ENCODE measurements at regions not wholly inside any gene's neighbourhood (a gene's known extent, or its start where the extent isn't known, plus 50 kb on each side); places are given as distances from the start of the nearest gene placed in this dataset.

DNA sequence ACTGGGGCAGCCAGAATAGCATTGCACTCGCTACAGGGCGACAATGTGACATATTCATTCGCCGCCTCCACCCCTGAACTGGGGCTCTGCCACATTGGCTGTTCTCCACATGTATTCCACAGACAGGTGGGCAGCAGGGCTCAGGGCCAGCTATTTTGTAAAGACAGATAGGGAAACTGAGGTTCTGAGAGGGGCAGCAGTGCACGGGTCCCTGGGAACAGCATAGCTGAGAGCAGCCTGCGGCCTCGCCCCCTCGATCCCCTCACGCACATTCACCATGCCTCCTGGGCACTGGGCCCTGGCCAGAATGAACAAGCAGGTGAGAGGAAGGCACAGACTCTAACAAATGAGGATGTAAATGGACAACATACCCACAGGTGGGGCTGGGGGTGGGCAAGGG is 75.0 kb upstream of the SPATA12 start:
- no peak for DNase-seq (ENCODE audit: low spot score)

DNA sequence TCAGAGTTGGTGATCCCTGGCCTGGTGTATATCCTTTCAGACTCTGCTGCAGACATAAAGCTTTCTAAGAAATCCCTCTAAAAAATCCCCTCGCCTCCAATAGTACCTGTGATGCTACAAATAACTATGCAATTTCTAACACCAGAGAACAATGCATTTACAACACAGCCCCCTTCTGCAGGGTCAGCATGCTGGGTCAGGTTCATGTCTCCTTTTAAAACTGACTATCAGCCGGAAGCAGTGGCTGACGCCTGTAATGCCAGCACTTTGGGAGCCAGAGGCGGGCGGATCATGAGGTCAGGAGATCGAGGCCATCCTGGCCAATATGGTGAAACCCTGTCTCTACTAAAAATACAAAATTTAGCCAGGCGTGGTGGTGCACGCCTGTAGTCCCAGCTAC is 77.0 kb upstream of the SPATA12 start:
- no peak for DNase-seq (ENCODE audit: low spot score)

DNA sequence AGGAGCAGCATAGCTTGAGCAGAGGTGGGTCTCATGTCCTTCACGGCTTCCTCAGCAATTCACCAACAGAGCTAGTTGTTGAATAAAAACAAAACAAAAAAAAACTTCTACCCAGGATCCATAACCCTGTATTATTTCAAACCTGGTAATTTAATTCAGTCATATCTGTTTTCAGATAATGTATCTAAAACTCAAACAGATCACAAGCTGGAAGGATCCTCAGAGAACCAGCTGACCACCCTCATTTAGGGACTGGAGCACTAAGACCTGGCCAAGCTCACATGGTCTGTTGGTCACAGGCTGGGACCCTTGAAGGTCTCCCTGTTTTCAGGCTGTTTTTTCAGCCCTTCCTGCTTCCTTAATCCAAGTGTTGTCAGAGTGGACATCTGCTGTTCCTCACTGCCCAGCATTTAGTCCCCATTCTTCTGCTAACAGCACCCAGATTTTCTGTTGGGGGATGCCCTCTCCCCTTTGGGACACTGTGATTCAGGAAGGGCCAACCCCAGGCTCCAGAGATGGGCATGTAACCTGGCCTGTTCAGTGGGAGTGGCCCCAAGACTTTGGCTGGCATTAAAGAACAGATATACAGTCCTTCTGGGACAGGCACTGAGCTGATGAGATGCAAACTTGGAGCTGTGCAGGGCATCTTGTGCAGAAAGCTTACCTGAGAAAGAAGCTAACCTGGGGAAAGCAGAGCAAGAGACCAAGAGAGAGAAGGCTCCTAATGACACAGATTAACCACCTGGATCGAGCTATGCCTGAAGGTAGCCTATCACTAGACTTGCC is 78.8 kb upstream of the SPATA12 start:
- no peak for DNase-seq (ENCODE audit: low spot score)

DNA sequence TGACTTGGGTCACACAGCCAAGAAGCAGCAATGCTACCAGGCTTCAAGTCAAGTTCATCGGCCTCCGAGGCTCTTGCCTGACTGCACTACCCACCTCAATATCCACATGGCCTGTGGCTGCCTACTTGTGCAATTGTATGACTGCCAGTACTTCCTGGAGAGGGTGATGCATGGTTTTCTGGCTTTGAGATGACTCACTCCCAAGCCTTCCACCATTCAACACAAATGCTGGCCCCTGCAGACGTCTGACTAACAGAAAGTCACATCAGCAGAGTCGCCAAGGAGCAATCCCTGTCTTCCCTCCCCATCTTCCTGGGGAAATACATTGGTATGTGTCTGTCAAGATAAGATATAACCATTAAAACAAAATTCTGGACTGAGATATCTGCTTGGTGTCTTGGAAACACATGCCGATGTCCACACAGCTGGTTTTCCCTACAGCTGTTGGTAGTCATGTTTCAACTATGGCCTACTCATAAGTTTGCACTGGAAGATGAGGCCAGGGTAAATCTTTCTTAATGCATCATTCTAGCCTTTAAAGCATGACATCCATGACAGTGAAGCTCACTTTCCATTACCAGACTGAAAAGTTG is 79.6 kb upstream of the SPATA12 start:
- DNase-seq (ENCODE audit: low spot score) = peak; percentile 53

DNA sequence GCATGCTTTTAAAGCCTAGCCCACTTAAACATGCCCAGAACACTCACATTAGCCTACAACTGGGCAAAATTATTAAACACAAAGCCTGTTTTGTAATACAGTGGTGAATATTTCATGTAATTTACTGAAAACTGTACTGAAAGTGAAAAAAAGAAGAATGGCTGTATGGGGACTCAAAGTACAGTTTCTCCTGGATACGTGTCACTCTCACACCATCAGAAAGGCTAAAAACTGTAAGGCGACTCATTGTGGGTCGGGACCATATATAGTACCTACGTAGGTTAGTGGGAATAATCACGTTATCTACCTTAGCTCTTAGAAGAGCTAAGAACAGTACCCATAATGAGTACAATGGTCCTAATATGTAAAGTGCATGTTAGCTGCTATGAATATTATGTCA is 80.2 kb upstream of the SPATA12 start:
- no peak for DNase-seq (ENCODE audit: low spot score)

DNA sequence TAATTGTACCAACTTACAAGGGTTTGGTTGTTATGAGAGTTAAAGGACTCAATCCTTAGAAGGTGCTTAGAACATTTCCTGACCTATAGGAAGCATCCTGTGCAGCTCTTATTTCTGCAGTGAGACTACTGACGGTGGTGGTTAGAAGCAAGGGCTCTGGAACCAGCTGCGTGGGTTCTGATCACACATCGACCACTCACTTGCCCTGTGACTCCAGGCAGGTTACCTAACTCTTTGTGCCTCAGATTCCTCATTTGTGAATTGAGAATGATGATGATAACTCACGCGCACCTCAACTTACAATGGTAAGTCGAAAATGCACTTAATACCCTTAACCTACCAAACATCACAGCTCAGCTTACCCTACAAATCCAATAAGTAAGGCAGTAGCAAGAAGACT is 80.7 kb upstream of the SPATA12 start:
- DNase-seq (ENCODE audit: low spot score) = no peak

DNA sequence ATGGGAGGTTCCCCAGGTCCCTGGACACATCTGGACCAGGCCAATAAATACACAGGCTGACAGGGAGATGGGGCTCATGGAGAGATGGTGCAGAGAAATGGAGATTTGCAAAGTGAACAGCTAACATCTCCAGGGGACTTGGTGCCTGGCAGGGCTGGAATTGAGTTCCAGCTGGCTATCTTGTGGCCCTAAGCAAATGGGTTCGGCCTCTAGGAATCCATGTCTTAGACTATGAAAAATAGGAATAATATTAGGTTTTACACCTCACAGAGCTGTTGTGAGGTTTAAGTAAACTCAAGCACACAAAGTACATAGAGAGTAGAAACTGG is 82.9 kb upstream of the SPATA12 start:
- no peak for DNase-seq (ENCODE audit: low spot score)

DNA sequence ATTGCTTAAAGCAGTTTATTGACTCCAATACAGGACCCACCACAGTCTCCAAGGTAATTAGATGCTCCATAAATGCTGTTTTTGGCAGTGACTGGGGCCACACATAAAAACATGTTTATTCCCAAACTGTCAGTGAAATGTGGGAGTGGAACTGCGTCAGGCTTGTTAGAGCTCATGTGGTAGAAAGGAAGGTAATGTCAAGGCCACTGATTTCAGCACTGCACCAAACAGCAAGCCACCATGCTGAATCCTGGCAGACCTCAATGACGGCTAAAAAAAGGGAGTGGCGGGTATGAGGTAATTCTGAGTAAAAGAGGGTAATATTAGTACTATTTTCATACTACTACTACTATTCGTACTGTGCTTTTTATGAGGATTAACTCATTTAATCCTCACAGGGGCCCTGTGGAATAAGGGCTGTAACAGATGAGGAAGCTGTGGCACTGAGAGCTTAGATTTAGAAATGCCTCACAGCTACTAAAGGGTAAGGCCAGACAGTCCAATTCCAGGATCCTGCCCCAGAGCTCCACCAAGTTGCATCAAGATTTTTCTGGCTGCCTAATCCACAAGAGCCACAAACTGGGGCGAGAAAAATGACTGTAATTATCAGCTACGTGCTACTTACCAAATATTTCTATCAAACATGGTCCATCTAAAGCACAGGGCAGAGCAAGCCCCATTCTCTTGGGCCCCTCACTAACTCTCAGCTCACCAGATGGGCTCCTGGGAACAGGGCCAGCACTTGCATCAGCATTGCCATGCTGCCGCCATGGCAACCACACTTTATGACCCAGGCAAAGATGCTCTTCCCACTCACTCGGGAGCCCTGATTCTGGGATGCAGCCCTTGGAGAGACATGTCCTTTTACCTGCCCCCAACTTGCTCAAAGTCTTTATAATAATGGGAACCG is 83.6 kb upstream of the SPATA12 start:
- no peak for DNase-seq (ENCODE audit: low spot score)

DNA sequence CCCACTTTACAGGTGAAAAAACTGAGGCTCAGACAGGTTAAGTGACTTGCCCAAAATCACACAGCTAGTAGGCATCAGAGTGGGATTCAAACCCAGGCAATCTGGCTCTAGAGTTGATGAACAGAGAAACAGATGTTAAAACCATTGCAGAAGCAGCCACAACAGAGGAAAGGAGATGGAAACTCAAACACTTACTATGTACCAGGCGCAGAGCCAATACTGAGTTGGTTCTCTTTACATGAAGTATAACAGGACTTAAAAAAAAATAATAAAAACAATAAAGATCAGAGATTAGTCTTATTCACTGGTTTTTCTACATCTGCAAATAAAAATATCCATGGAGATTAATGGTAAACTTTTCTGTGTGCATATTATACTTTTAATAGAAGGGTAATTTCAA is 84.9 kb upstream of the SPATA12 start:
- no peak for DNase-seq (ENCODE audit: low spot score)

DNA sequence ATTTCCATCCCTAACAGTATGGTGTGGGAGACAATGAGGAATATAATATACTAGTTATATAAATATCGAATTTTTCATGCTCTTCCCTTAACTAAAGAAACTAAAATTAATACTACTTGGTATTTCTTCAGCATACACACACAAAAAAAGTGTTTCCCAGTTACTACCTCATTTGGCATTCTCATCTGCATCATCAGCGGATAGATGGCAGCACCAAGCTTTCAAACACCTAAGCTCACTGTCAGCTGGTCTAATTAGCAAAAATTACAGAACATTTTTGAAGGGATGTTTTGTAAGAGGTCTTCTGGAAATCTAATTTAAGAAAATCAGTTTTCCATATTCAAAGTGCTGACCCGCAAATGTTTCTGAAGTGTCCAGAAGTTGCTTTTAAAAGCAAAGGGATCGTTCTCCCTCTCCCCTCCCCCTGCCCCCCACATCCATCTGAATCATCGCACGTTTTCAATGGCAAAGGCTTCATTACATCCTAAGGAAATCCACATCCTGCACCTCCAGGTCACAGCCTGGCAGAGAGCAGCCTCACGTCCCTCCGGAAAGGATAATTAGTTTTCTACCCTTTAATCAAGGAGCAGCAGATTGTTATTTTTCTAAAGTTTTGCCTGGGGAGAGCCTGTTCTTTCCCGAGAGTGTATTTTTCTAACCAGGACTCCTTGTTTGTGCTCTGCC is 86.1 kb upstream of the SPATA12 start:
- DNase-seq (ENCODE audit: low spot score) = no peak

DNA sequence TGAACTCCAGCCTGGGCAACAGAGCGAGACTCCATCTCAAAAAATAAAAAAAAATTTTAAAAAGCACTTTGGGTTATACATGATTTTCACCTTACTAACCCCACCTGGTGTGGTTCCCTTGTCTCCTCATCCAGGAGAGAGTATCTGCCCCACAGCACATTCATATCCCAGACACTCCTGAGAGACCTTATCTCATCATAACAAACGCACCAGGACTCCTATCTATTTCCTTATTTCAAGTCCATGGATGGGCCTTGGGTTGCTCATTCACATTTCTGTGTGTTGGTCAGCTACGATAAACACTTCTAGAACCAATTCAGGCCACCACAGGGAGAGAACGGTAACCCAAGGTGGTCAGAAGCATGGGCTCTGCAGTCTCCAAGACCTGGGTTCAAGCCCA is 88.6 kb upstream of the SPATA12 start:
- no peak for DNase-seq (ENCODE audit: low spot score)

DNA sequence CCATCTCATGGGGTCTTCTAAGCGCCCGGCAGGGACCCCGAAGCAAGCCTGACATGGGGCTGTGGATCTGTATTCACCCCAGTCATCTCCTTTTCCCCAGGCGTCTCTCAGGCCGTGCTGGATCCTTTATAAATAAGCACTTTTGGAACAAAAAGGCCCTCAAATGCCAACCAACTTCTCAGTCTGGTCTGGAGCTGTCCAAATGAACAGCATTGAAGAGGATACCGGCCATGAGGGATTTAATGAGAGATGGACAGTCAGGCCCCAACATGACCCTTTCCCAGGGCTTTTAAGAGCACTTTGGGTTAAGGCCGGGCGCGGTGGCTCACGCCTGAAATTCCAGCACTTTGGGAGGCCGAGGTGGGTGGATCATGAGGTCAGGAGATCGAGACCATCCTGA is 89.2 kb upstream of the SPATA12 start:
- DNase-seq (ENCODE audit: low spot score) = no peak

DNA sequence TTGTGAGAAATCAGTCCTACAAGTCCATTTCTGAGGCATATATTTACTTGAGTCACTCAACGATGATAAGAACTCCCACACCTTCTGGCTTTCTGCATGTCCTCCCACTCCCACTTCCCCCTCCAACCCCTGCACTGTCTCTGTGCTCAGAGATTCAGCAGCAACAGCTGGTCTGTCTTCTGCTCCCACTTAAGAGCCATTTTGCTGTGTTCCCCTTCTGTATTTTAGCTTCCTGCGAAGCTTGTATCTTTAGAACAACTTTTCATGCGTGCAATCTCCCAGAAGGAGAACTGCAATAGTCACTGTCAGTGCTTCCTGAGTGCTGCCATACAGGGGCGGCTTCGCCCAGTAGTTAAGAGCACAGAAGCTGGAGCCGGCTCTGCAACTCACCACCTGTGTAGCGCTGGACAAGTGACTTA is 90.0 kb upstream of the SPATA12 start:
- no peak for DNase-seq (ENCODE audit: low spot score)

DNA sequence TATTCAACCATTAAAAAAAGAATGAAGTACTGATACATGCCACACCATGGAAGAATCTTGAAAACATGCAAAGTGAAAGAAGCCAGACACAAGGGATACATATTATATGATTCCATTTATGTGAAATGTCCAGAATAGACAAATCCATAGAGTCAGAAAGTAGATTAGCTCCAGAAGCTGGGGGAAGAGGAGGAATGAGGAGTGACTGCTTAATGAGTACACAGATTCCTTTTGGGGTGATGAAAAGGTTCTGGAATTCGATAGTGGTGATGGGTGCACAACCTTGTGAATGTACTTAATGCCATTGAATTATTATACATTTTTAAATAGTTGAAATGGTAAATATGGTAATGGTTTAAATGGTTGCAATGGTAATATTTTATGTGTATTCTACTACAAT is 90.6 kb upstream of the SPATA12 start:
- DNase-seq (ENCODE audit: low spot score) = no peak

DNA sequence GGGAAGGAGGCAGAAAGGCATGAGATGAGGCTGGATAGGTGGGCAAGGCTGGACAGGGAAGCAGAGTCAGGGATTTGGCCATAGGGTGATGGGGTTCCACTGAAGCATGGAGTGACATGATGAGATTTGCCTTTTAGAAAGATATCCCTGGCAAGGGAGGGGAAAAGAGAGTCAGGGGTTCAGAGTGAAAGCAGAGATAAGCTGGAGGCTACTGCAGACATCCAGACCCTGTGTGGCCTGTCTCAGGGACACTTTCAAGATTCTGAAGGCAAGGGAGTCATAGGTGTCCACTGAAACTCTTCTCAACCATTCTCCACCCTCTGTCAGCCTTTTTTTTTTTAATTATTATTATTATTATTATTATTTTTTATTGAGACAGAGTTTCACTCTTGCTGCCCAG is 94.0 kb upstream of the SPATA12 start:
- no peak for DNase-seq (ENCODE audit: low spot score)

DNA sequence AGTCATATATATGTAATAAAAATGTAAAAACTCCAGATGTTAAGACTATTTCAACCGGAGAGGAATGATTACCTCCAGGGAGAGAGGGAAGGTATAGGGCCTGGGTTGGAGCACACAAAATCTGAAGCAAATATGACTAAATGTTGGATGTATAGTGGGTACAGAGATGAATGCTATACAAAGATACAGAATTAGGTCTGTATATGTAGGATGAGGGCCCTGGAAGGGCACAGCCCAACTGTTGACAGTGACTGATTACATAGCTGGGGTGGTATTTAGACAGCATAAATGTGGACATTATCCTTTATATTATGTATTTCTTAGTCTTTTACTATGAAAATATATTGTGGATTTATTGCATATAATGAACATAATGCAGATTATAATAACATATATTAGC is 94.4 kb upstream of the SPATA12 start:
- DNase-seq (ENCODE audit: low spot score) = no peak

DNA sequence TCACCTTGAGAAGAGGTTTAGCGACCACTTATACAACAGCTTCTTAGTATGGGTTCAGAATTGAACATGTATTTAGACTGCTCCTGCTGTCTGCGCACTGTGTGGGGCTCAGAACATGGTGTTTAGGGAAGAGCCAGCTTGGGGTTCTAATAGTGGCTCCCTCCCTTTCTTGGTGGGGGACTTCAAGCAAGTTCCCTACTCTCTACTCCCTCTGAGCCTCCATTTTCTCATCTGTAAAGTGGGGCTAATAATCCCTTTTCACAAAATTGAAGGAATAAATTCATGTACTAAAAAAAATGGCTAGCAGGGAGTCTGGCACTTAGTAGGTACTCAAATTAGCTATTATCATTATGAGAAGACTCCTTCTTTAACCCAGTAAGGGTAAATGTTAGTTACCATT is 97.5 kb upstream of the SPATA12 start:
- DNase-seq (ENCODE audit: low spot score) = no peak

DNA sequence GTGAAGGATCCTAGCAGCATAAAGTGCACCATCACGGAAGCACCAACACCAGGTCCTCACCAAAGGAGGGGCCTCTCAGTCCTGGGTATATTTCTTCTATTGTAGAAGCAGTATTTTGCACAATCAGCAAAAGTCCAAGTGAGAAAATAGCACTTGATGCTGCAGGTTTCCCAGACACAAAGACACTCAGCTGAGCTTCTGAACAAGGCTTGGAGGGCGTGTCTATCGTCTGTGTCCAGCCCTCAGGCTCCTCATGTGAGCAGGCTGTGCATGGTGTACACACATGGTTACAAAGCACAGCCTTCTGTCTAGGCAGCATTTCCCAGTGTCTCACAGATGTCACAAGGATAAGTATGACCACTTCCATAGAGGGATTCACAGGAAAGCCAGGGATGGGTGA is 98.3 kb upstream of the SPATA12 start:
- no peak for DNase-seq (ENCODE audit: low spot score)

DNA sequence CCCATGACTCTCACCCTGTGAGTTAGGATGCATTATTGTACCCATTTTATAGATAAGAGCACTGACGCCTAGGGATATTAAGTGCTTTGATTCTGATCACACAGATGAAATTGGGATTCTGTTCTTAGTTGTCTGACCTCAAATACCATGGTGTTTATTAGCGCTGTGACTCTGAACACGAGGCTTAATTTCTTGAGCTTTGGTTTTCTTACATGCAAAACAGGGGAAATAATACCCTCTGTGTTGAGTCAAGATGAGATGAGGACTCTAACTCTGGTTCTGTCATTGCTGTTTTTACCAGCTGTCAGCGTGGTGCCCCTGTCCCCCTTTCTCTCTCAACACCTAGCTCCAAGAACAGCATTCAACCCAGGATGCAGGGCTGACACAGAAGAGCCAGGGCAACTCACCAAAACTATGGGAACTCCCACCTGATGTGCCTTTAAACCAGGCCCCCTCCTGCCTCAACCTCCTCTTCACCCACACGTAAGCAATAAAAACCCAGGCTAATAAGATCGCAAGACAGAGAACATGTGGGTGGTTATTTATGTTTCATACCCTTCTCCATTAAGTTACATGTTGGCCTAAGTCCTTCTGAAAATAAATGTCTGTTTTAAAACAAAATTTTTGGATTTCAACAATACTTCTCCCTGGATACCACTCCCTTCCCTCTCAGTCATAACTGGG is 100.1 kb upstream of the SPATA12 start:
- no peak for DNase-seq (ENCODE audit: low spot score)

DNA sequence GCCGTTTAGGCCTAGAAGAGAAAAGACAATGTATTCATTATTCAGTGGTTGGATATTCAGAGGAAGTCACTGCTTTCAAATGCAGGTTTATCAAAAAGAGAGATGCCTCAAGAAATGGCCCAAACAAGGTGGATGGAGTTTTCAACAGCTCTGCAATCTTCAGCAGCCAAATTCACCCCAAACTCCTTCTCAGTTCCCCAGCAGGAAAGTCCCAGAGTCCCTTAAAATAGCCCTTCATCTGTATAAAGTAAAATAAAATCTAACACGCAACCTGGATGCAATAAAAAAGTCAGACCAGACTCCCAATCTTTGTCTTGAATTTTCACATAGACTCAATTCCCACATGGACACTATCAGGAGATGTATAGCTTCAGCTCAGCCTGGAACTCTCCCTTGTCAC is 101.6 kb upstream of the SPATA12 start:
- no peak for DNase-seq (ENCODE audit: low spot score)

DNA sequence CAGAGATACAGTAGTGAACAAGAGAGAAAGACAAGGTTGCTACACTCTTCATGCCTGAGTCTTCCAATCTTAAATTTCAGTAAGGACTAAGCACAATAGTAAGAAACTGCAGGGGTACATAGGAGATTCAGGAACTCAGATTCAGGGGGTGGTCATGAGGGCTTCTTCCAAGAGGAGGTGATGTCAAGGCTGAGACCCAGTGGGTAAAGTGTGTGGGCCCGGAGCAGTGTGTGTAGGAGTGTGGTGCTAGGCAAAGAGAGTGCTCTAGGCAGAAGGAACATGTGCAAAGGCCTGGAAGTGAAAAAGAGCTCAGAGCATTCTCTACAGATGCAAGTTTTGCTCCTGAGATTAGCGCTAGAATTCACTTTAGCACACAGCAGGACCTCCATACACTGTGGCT is 102.9 kb upstream of the SPATA12 start:
- no peak for DNase-seq (ENCODE audit: low spot score)

DNA sequence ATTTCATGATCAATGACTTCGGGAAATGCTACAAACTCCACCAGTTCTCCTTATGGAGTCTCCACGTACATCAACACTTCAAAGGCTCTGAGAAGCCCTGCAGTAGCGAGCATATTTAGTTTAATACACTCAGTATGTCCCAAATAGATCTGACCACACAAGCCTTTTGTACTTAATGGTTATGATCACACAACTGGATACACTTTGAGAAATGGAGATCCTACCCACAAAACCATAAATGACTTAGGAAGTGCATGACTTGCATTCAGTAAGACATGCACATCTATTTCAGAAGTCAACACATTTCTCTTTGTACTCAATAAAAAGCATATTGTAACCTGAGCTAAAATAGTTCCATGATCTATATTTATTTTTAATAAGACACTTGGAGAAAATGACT is 103.6 kb upstream of the SPATA12 start:
- no peak for DNase-seq (ENCODE audit: low spot score)
